ENCODE measurements at regions not wholly inside any gene's neighbourhood (a gene's known extent, or its start where the extent isn't known, plus 50 kb on each side); places are given as distances from the start of the nearest gene placed in this dataset.

DNA sequence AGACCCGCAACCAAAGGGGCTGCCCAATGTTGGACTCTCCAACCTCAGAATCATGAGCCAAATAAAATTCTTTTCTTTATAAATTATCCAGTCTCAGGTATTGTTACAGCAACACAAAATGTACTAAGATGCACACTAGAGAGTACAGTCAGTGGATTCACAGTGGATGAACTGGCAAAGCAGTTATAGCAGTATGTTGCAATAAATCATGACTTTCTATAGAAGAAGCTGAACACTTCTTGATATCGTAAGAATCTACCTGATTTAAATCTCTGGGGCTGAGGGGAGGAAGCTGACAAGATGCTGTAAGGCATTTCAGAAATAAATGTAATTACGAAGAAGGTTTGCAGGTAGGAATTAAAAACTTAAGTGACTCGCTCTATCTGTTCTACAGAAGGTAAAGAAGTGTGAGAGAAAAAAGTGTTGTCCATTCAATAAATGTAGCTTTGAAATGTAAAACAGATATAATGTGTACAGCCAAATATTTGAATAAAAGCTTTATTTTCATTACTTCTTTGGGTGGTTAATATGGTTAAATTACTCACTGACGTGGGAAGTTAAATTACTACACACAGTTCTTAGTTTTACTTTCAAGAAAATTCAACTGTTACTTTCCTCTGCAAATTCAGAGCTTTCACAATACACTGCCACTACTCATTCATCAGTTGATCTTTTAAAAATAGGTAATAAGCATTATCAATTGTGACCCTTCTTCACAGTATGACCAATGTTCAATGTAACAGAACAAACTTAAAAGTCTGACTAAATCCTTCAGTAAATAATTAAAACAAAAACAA, 439.1 kb downstream of the SHQ1 start:
- H3K9me3 Mint-ChIP-seq = no peaks in the 10 kb centered on the region
- no peaks in the 10 kb centered on the region for H3K27me3 Mint-ChIP-seq (ENCODE audit: low read depth)
- ATAC-seq (peak; percentile 76 to 78), DNase-seq (no peak)
- H3K4me3 Mint-ChIP-seq = no peak overlapping the region
- H3K4me1 Mint-ChIP-seq (ENCODE audit: low read depth) = peaks cover 86% of the 10 kb centered on the region
- peaks cover 8% of the 10 kb centered on the region for H3K36me3 Mint-ChIP-seq (ENCODE audit: insufficient read depth)

DNA sequence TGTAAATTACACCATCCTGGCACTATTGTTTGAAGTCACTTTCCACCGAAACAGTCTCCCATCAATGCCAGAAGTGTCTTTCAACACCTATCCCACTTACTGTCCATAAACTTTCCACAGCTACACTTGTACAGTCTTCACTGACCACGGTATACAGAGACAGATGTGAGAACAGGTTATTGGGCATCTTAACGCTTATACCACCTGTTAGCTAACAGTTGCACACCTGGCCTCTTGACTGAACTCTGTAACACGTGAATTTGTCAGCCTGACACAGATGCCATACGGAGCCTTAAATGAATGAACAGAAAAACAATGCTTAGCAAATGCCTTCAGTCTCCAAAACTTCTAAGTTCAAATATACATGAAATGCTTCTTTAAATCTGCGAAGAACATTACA, 440.5 kb downstream of the SHQ1 start:
- H3K4me1 Mint-ChIP-seq (ENCODE audit: low read depth) = peaks cover 91% of the 10 kb centered on the region
- DNase-seq (no peak), ATAC-seq (no peak)
- H3K36me3 Mint-ChIP-seq (ENCODE audit: insufficient read depth) = peaks cover 4% of the 10 kb centered on the region
- H3K27me3 Mint-ChIP-seq (ENCODE audit: low read depth) = no peaks in the 10 kb centered on the region
- no peak overlapping the region for H3K4me3 Mint-ChIP-seq
- H3K9me3 Mint-ChIP-seq = no peaks in the 10 kb centered on the region

- Mint-ChIP-seq H3K4me3 (no peak overlapping the region), H3K36me3 (ENCODE audit: insufficient read depth) (peaks cover 4% of the 10 kb centered on the region), H3K27me3 (ENCODE audit: low read depth) (no peaks in the 10 kb centered on the region), H3K4me1 (ENCODE audit: low read depth) (peaks cover 81% of the 10 kb centered on the region), H3K9me3 (no peaks in the 10 kb centered on the region)
- ATAC-seq (no peak), DNase-seq (no peak)
Measured at GRCh38 chr3:72405943-72406566, 442.2 kb downstream of the SHQ1 start.

- Mint-ChIP-seq H3K4me1 (ENCODE audit: low read depth) (peaks cover 74% of the 10 kb centered on the region), H3K4me3 (no peak overlapping the region), H3K27me3 (ENCODE audit: low read depth) (no peaks in the 10 kb centered on the region), H3K9me3 (no peaks in the 10 kb centered on the region), H3K36me3 (ENCODE audit: insufficient read depth) (peaks cover 2% of the 10 kb centered on the region)
- ATAC-seq (peak; percentile 51 to 54), DNase-seq (no peak)
Measured at GRCh38 chr3:72401005-72401545, 447.2 kb downstream of the SHQ1 start.

- no peak overlapping the region for H3K4me3 Mint-ChIP-seq
- ATAC-seq (no peak), DNase-seq (no peak)
- H3K36me3 Mint-ChIP-seq (ENCODE audit: insufficient read depth) = peaks cover 3% of the 10 kb centered on the region
- H3K4me1 Mint-ChIP-seq (ENCODE audit: low read depth) = peaks cover 69% of the 10 kb centered on the region
- H3K27me3 Mint-ChIP-seq (ENCODE audit: low read depth) = no peaks in the 10 kb centered on the region
- H3K9me3 Mint-ChIP-seq = no peaks in the 10 kb centered on the region
Measured at GRCh38 chr3:72398781-72399180, 449.5 kb downstream of the SHQ1 start.

GRCh38 chr3:72397586-72397985, 450.7 kb downstream of the SHQ1 start:
- H3K4me1 Mint-ChIP-seq (ENCODE audit: low read depth) = peaks cover 69% of the 10 kb centered on the region
- no peaks in the 10 kb centered on the region for H3K9me3 Mint-ChIP-seq
- H3K4me3 Mint-ChIP-seq = no peak overlapping the region
- H3K27me3 Mint-ChIP-seq (ENCODE audit: low read depth) = no peaks in the 10 kb centered on the region
- DNase-seq (no peak), ATAC-seq (no peak)
- H3K36me3 Mint-ChIP-seq (ENCODE audit: insufficient read depth) = peaks cover 7% of the 10 kb centered on the region

DNA sequence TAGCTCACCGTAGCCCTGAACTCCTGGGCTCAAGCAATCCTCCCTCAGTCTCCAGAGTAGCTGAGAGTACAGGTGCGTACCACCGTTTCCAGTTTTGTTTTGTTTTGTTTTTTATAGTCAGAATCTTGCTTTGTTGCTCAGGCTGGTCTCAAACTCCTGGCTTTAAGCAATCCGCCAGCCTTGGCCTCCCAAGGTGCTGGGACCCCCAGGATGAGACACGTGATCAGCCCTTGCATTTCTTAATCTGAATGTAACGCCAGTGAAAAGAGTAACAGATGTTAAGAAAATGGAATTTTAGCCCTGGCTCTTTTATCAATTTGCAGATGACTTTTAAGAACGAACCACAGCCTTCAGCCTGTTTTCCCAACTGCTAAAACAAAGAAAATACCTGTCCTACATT, 451.3 kb downstream of the SHQ1 start:
- Mint-ChIP-seq H3K4me1 (ENCODE audit: low read depth) (peaks cover 67% of the 10 kb centered on the region), H3K27me3 (ENCODE audit: low read depth) (no peaks in the 10 kb centered on the region), H3K36me3 (ENCODE audit: insufficient read depth) (peaks cover 7% of the 10 kb centered on the region), H3K4me3 (no peak overlapping the region), H3K9me3 (no peaks in the 10 kb centered on the region)
- ATAC-seq = no peak
- no peak for DNase-seq

DNA sequence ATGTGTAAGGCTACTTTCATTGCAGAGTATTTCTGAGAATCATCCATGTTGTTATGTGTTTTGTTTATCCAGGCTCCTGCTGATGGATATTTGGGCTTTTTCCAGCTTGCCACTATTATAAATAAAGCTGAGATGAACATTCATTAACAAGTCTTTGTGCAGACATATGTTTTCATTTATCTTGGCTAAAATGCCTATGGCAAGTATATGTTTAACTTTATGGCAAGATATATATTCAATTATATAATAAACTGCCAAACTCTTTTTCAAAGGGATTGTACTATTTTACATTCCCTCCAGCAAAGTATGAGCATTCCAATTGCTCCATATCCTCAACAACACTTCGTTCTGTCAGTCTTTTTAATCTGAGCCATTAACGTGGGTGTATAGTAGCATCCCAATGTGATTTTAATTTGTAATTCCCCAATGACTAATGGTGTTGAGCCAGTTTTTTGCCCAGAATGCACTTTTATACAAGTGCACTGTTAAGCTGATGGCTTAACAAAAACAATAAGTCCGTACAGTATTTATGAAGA, 452.4 kb downstream of the SHQ1 start:
- ATAC-seq (no peak), DNase-seq (no peak)
- Mint-ChIP-seq H3K36me3 (ENCODE audit: insufficient read depth) (peaks cover 7% of the 10 kb centered on the region), H3K27me3 (ENCODE audit: low read depth) (no peaks in the 10 kb centered on the region), H3K9me3 (no peaks in the 10 kb centered on the region), H3K4me3 (no peak overlapping the region), H3K4me1 (ENCODE audit: low read depth) (peaks cover 62% of the 10 kb centered on the region)

DNA sequence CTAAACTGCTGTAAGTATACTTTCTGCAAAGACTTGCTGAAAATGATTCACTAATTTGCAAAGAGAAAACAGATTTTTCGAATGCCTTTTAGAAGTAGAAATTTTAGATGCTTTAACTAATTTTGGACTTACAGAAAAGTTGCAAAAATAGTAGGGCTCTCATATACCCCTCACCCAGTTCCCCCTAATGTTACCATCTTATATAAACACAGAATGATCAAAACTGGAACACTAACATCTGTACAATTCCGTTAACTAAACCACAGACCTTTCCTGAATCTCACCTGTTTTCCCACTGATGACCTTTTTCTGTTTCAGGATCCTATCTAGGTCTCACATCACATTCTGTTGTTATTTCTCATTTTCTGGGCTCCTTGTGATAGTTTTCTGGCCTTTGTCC, 454.8 kb downstream of the SHQ1 start:
- no peaks in the 10 kb centered on the region for H3K27me3 Mint-ChIP-seq (ENCODE audit: low read depth)
- H3K4me1 Mint-ChIP-seq (ENCODE audit: low read depth) = peaks cover 50% of the 10 kb centered on the region
- ATAC-seq = no peak
- no peaks in the 10 kb centered on the region for H3K9me3 Mint-ChIP-seq
- H3K4me3 Mint-ChIP-seq = no peak overlapping the region
- peaks cover 6% of the 10 kb centered on the region for H3K36me3 Mint-ChIP-seq (ENCODE audit: insufficient read depth)
- no peak for DNase-seq

DNA sequence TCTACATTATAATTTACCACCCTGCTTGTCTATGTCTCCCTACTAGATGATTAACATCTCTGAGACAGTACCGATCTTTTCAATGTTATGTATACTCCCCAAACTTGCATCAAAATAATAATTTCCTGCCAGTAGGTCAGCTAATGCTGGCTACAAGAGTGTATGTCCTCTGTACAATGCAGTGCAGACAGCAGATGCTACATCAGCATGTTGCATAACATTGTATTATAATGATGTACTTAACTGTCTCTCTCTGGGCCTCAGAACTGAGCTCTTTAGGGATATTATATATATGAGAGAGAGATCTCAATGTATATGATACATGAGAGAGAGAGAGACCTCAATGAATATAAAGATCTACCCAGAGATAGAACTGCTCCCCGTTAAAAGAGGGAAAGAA, 456.6 kb downstream of the SHQ1 start:
- H3K4me3 Mint-ChIP-seq = no peak overlapping the region
- H3K27me3 Mint-ChIP-seq (ENCODE audit: low read depth) = no peaks in the 10 kb centered on the region
- no peaks in the 10 kb centered on the region for H3K9me3 Mint-ChIP-seq
- DNase-seq (no peak), ATAC-seq (no peak)
- H3K36me3 Mint-ChIP-seq (ENCODE audit: insufficient read depth) = peaks cover 6% of the 10 kb centered on the region
- peaks cover 50% of the 10 kb centered on the region for H3K4me1 Mint-ChIP-seq (ENCODE audit: low read depth)

DNA sequence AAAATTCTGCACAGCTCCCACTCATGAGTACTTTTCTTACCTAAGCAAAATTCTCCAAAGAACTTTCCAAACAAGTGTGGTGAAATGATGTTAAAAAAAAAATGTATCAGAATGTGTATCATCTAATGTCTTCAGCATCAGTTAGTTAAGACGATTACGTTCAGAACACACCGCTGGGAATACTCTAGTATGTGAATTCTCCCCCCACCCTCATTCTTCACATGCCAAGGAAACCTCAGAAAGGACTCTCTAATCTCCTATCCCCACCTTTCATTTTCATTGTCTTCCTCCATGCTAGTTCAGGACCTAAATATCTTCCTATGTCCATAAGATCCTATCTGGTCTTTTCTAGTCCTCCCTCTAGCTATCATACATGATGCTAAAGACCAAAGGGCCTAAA, 457.4 kb downstream of the SHQ1 start:
- Mint-ChIP-seq H3K9me3 (no peaks in the 10 kb centered on the region), H3K4me1 (ENCODE audit: low read depth) (peaks cover 50% of the 10 kb centered on the region), H3K27me3 (ENCODE audit: low read depth) (no peaks in the 10 kb centered on the region), H3K36me3 (ENCODE audit: insufficient read depth) (peaks cover 6% of the 10 kb centered on the region), H3K4me3 (no peak overlapping the region)
- DNase-seq = no peak
- no peak for ATAC-seq

- peaks cover 57% of the 10 kb centered on the region for H3K4me1 Mint-ChIP-seq (ENCODE audit: low read depth)
- no peaks in the 10 kb centered on the region for H3K9me3 Mint-ChIP-seq
- no peak overlapping the region for H3K4me3 Mint-ChIP-seq
- H3K27me3 Mint-ChIP-seq (ENCODE audit: low read depth) = no peaks in the 10 kb centered on the region
- ATAC-seq = no peak
- no peak for DNase-seq
- H3K36me3 Mint-ChIP-seq (ENCODE audit: insufficient read depth) = peaks cover 4% of the 10 kb centered on the region
Measured at GRCh38 chr3:72388644-72389043, 459.6 kb downstream of the SHQ1 start.

DNA sequence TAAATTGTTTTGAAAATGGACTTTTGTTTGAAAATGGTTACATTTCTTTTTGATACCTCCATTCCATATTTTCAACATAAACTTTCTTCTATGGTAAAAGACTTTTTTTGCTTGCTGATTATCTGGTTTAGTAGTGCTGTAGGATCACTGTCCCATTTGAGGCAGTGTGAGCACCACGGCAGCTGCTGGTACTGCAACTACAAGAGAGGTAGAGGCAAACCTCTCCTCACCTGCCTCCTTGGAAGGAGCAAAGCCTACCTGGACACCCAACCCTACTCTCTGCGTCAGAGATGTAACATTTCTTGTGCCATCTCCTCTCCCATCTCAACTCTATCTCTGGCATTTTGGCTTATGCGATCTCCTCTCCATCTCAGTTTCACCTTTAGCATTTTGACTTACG, 460.1 kb downstream of the SHQ1 start:
- H3K27me3 Mint-ChIP-seq (ENCODE audit: low read depth) = no peaks in the 10 kb centered on the region
- H3K4me3 Mint-ChIP-seq = no peak overlapping the region
- H3K9me3 Mint-ChIP-seq = no peaks in the 10 kb centered on the region
- ATAC-seq = no peak
- DNase-seq = no peak
- peaks cover 57% of the 10 kb centered on the region for H3K4me1 Mint-ChIP-seq (ENCODE audit: low read depth)
- H3K36me3 Mint-ChIP-seq (ENCODE audit: insufficient read depth) = peaks cover 2% of the 10 kb centered on the region

DNA sequence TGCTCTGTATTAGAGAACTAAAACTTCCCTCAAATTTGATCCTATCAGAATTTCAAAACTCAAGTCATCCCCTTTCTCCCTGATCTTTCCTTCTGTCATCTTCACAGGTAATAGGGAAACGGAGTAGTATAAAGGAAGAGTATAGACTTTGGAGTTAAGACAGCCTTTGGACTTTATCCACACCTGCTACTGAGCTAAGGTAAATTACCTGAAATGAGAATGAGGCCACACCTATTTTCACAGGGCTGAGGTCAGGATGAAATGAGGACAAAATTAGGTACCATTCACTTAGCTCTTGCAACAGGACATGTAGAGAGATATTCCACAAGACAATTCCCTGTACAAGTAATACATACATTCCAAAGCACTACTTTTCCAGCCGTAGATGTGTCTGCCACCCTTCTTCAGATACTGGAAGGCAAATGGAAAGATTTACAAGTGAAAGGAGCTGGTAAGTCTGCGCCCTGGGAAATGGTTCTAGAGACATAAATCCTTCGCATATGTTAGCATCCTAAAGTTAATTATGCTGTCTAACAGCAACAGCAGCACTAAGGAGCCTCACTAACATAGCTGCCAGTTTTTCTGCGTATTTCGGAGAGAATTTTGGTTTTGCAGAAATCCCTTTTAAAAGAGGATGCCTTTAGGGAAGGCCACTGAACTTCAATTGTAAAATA, 461.8 kb downstream of the SHQ1 start:
- Mint-ChIP-seq H3K27me3 (ENCODE audit: low read depth) (no peaks in the 10 kb centered on the region), H3K36me3 (ENCODE audit: insufficient read depth) (peaks cover 6% of the 10 kb centered on the region), H3K4me3 (no peak overlapping the region), H3K9me3 (no peaks in the 10 kb centered on the region), H3K4me1 (ENCODE audit: low read depth) (peaks cover 70% of the 10 kb centered on the region)
- ATAC-seq = no peak
- no peak for DNase-seq

Data from activated T-cell treated with anti-CD3 and anti-CD28 coated beads, Interleukin-2, amount 50 U/mL, for 4 hours (primary cell).